ENCODE measurements at regions not wholly inside any gene's neighbourhood (a gene's known extent, or its start where the extent isn't known, plus 50 kb on each side); places are given as distances from the start of the nearest gene placed in this dataset.

DNA sequence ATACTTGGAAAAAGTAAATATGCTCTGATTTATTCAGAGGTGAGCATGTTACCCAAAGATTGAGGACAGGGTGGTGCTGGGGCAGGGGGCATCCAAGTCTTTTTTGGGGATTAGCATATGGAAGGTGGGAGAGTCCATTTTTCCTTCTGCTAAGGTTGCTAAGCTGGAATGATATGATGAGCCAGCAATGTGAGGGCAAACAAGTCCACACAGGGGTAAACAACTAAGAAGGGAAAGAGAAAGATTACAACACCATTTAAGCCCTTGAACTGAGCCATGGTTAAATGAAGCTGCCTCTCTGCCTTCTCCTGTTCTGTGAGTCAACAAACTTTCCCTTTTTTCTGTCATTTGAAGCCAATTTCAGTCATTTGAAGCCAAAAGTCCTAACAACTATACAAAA, 89.0 kb downstream of the RPL22L1 start:
- TF ChIP-seq TAF1 (IDR thresholded peaks at IDR 0.05; ENCODE audit: low read depth, low read length) (no peak), POLR2AphosphoS5 (IDR thresholded peaks at IDR 0.05; ENCODE audit: low read depth, low read length) (no peak), NRF1 (IDR thresholded peaks at IDR 0.05; ENCODE audit: low read depth, low read length) (no peak), CBX8 (IDR thresholded peaks at IDR 0.05; ENCODE audit: borderline replicate concordance, low read depth, low read length) (no peak), EGR1 (IDR thresholded peaks at IDR 0.05; ENCODE audit: borderline replicate concordance, low read depth, low read length) (no peak), SIX5 (IDR thresholded peaks at IDR 0.05; ENCODE audit: low read depth, low read length) (no peak)
- TF ChIP-seq, protein P1, sequence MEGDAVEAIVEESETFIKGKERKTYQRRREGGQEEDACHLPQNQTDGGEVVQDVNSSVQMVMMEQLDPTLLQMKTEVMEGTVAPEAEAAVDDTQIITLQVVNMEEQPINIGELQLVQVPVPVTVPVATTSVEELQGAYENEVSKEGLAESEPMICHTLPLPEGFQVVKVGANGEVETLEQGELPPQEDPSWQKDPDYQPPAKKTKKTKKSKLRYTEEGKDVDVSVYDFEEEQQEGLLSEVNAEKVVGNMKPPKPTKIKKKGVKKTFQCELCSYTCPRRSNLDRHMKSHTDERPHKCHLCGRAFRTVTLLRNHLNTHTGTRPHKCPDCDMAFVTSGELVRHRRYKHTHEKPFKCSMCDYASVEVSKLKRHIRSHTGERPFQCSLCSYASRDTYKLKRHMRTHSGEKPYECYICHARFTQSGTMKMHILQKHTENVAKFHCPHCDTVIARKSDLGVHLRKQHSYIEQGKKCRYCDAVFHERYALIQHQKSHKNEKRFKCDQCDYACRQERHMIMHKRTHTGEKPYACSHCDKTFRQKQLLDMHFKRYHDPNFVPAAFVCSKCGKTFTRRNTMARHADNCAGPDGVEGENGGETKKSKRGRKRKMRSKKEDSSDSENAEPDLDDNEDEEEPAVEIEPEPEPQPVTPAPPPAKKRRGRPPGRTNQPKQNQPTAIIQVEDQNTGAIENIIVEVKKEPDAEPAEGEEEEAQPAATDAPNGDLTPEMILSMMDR (IDR thresholded peaks at IDR 0.05; ENCODE audit: control extremely low read depth in 1 of 3, insufficient read depth in 1 of 3, low read depth in 1 of 3, low read length in 3 of 3): no peak
